ENCODE measurements at regions not wholly inside any gene's neighbourhood (a gene's known extent, or its start where the extent isn't known, plus 50 kb on each side); places are given as distances from the start of the nearest gene placed in this dataset.

GRCh38 chr6:4192173-4192572 lies 56.8 kb upstream of the ECI2 start:
- no peak for DNase-seq (ENCODE audit: low read depth)

GRCh38 chr6:4191271-4191721 lies 55.9 kb upstream of the ECI2 start:
- no peak for DNase-seq (ENCODE audit: low read depth)

- no peak for DNase-seq (ENCODE audit: low read depth)
These were observed 53.9 kb upstream of the ECI2 start for GRCh38 chr6:4189249-4189648.

GRCh38 chr6:4188801-4189200 lies 53.4 kb upstream of the ECI2 start:
- DNase-seq (ENCODE audit: low read depth) = no peak

- no peak for DNase-seq (ENCODE audit: low read depth)
These were observed 52.1 kb upstream of the ECI2 start for GRCh38 chr6:4187480-4187879.

- DNase-seq (ENCODE audit: low read depth) = no peak
These were observed 51.0 kb upstream of the ECI2 start for GRCh38 chr6:4186385-4186784.

- DNase-seq (ENCODE audit: low read depth) = no peak
These were observed 50.5 kb upstream of the ECI2 start for GRCh38 chr6:4185846-4186245.

GRCh38 chr6:4185419-4185818 lies 50.0 kb upstream of the ECI2 start:
- DNase-seq (ENCODE audit: low read depth) = peak; percentile 21
